ENCODE measurements at regions not wholly inside any gene's neighbourhood (a gene's known extent, or its start where the extent isn't known, plus 50 kb on each side); places are given as distances from the start of the nearest gene placed in this dataset.

- TF ChIP-seq ZBTB5 (IDR thresholded peaks at IDR 0.05): no peak
- no peak for TF ChIP-seq SMAD3 (CRISPR knock-in tag; conservative IDR thresholded peaks at IDR 0.05)
- no peak for TF ChIP-seq SFPQ (IDR thresholded peaks at IDR 0.05; ENCODE audit: low read depth, low read length)
- TF ChIP-seq ETV6 (IDR thresholded peaks at IDR 0.05; ENCODE audit: borderline replicate concordance in 1 of 2, low read depth in 2 of 2, low read length in 1 of 2): no peak
- no peak for TF ChIP-seq ETV6 (CRISPR knock-in tag; IDR thresholded peaks at IDR 0.05; ENCODE audit: borderline replicate concordance)
- TF ChIP-seq CBFA2T3 (IDR thresholded peaks at IDR 0.05): peak; percentile 34; the same call in 1 of the 2 replicates
- TF ChIP-seq PCBP2 (IDR thresholded peaks at IDR 0.05; ENCODE audit: low read depth, low read length, poor library complexity, severe bottlenecking): no peak
- TF ChIP-seq HMG20B (CRISPR knock-in tag; IDR thresholded peaks at IDR 0.05): no peak
- TF ChIP-seq JUND (IDR thresholded peaks at IDR 0.05; ENCODE audit: borderline replicate concordance, low read depth, low read length): peak; percentile 92
- TF ChIP-seq JUND (tag; IDR thresholded peaks at IDR 0.05; ENCODE audit: borderline replicate concordance, low read depth, low read length): peak; percentile 96
- no peak for TF ChIP-seq SMARCA5 (IDR thresholded peaks at IDR 0.05)
- no peak for TF ChIP-seq HNRNPUL1 (IDR thresholded peaks at IDR 0.05; ENCODE audit: low read length)
- TF ChIP-seq THRA (IDR thresholded peaks at IDR 0.05): no peak
- no peak for TF ChIP-seq SMARCB1 (IDR thresholded peaks at IDR 0.05; ENCODE audit: insufficient read length, low read depth)
- TF ChIP-seq DMBX1 (CRISPR knock-in tag; IDR thresholded peaks at IDR 0.05; ENCODE audit: borderline replicate concordance): no peak
- no peak for TF ChIP-seq TEAD2 (tag; IDR thresholded peaks at IDR 0.05)
- TF ChIP-seq KAT2B (IDR thresholded peaks at IDR 0.05; ENCODE audit: low read depth, low read length): no peak
- TF ChIP-seq ZNF282 (CRISPR knock-in tag; IDR thresholded peaks at IDR 0.05): no peak
- no peak for TF ChIP-seq ZFPM2 (CRISPR knock-in tag; IDR thresholded peaks at IDR 0.05)
- no peak for TF ChIP-seq CSDE1 (IDR thresholded peaks at IDR 0.05)
- no peak for TF ChIP-seq SRF (CRISPR knock-in tag; IDR thresholded peaks at IDR 0.05)
- no peak for TF ChIP-seq SLC30A9 (CRISPR knock-in tag; IDR thresholded peaks at IDR 0.05)
- TF ChIP-seq TRIM28 (IDR thresholded peaks at IDR 0.05): no peak
Measured at GRCh38 chr4:23333946-23334878, 555.6 kb downstream of the PPARGC1A start (continued).

Measured in K562 (cell line).